DND-41 (cell line): ENCODE measurements at regions not wholly inside any gene's neighbourhood (a gene's known extent, or its start where the extent isn't known, plus 50 kb on each side); places are given as distances from the start of the nearest gene placed in this dataset.

ENCODE experiments used
- ATAC-seq: fragments of 200-7000 bp; cut with Tn5 transposase; 3 replicates; pipeline ENCODE4 v1.9.1; 2021; ENCODE audit warnings: low read depth; ENCODE audit not compliant: insufficient read depth
- DNase-seq: peaks from one replicate; pipeline ENCODE4 v3.0.0-alpha.2; 2020
- H2AFZ ChIP-seq: 2 replicates; pipeline ENCODE4 v1.6.0; 2012; ENCODE audit warnings: low read depth, low read length
- H3K27ac ChIP-seq: 2 replicates; pipeline ENCODE4 v1.5.1; 2012; ENCODE audit warnings: low read length, inconsistent platforms
- H3K27me3 ChIP-seq: fragments of 200-600 bp; sonication (generic); 2 replicates; pipeline ENCODE4 v1.6.0; 2012; ENCODE audit warnings: low read length, mild to moderate bottlenecking, inconsistent platforms; ENCODE audit not compliant: insufficient read depth, poor library complexity
- H3K36me3 ChIP-seq: 2 replicates; pipeline ENCODE4 v1.5.1; 2012; ENCODE audit warnings: low read length, inconsistent platforms; ENCODE audit not compliant: insufficient read depth
- H3K4me1 ChIP-seq: 2 replicates; pipeline ENCODE4 v1.5.1; 2012; ENCODE audit warnings: mild to moderate bottlenecking, low read length; ENCODE audit not compliant: insufficient read depth
- H3K4me2 ChIP-seq: 2 replicates; pipeline ENCODE4 v1.6.0; 2012; ENCODE audit warnings: mild to moderate bottlenecking, moderate library complexity, low read length, inconsistent platforms; ENCODE audit not compliant: insufficient read depth
- H3K4me3 ChIP-seq, 2 experiments: fragments of 200-600 bp in 1 of 2; shearing (Covaris generic) in 1 of 2; 2 replicates each; pipeline ENCODE4 v1.5.1; 2012 to 2016; ENCODE audit warnings: inconsistent platforms in 2 of 2, low read length in 2 of 2, mild to moderate bottlenecking in 2 of 2, low read depth in 1 of 2, moderate library complexity in 1 of 2
- H3K79me2 ChIP-seq: 2 replicates; pipeline ENCODE4 v1.6.0; 2012; ENCODE audit warnings: low read length, inconsistent platforms; ENCODE audit not compliant: insufficient read depth
- H3K9ac ChIP-seq: 2 replicates; pipeline ENCODE4 v1.6.0; 2012; ENCODE audit warnings: low read depth, mild to moderate bottlenecking, inconsistent platforms, low read length, moderate library complexity
- H3K9me3 ChIP-seq: 2 replicates; pipeline ENCODE4 v1.5.1; 2012; ENCODE audit warnings: low read length, moderate library complexity, mild to moderate bottlenecking, inconsistent platforms; ENCODE audit not compliant: insufficient read depth, severe bottlenecking
- H4K20me1 ChIP-seq: 2 replicates; pipeline ENCODE4 v1.6.0; 2012; ENCODE audit warnings: low read length; ENCODE audit not compliant: insufficient read depth
- CTCF ChIP-seq: IDR thresholded peaks from 2 replicates; pipeline ENCODE4 v1.5.1; 2012; ENCODE audit warnings: borderline replicate concordance, low read length, moderate library complexity, mild to moderate bottlenecking; ENCODE audit not compliant: poor library complexity, severe bottlenecking; ENCODE audit errors: extremely low read depth
- EZH2 ChIP-seq: IDR thresholded peaks from 3 replicates; pipeline ENCODE4 v1.6.1; 2012; ENCODE audit warnings: borderline replicate concordance, low read depth, mild to moderate bottlenecking, moderate library complexity, low read length, inconsistent platforms; ENCODE audit not compliant: severe bottlenecking

- Histone ChIP-seq H3K4me1 (no peaks in the 10 kb centered on the region), H3K27me3 (no peaks in the 10 kb centered on the region), H3K4me3 (no peak overlapping the region), H3K36me3 (no peaks in the 10 kb centered on the region), H2AFZ (no peak overlapping the region), H3K9ac (no peak overlapping the region), H3K79me2 (no peaks in the 10 kb centered on the region), H3K9me3 (no peaks in the 10 kb centered on the region), H3K4me2 (no peak overlapping the region), H4K20me1 (no peaks in the 10 kb centered on the region), H3K27ac (no peak overlapping the region)
- no peak for ATAC-seq
- DNase-seq = no peak
- no peak for TF ChIP-seq EZH2
- TF ChIP-seq CTCF = no peak
Measured at GRCh38 chr2:34320056-34320455, 721.0 kb upstream of the FAM98A start.

GRCh38 chr2:34317797-34318196 lies 718.7 kb upstream of the FAM98A start:
- Histone ChIP-seq H3K27ac (no peak overlapping the region), H3K9me3 (no peaks in the 10 kb centered on the region), H3K9ac (no peak overlapping the region), H3K4me3 (no peak overlapping the region), H3K4me1 (no peaks in the 10 kb centered on the region), H3K36me3 (no peaks in the 10 kb centered on the region), H3K4me2 (no peak overlapping the region), H4K20me1 (no peaks in the 10 kb centered on the region), H2AFZ (no peak overlapping the region), H3K79me2 (no peaks in the 10 kb centered on the region), H3K27me3 (no peaks in the 10 kb centered on the region)
- no peak for ATAC-seq
- TF ChIP-seq CTCF (no peak), EZH2 (no peak)
- DNase-seq = no peak

GRCh38 chr2:34316788-34317187 lies 717.7 kb upstream of the FAM98A start:
- no peaks in the 10 kb centered on the region for H3K79me2 ChIP-seq
- H3K4me1 ChIP-seq = no peaks in the 10 kb centered on the region
- H3K27me3 ChIP-seq = no peaks in the 10 kb centered on the region
- no peak overlapping the region for H2AFZ ChIP-seq
- ATAC-seq (no peak), DNase-seq (no peak)
- H3K4me3 ChIP-seq = no peak overlapping the region
- no peak overlapping the region for H3K27ac ChIP-seq
- no peaks in the 10 kb centered on the region for H3K36me3 ChIP-seq
- no peak overlapping the region for H3K4me2 ChIP-seq
- H4K20me1 ChIP-seq = no peaks in the 10 kb centered on the region
- no peak for TF ChIP-seq CTCF
- no peak for TF ChIP-seq EZH2
- no peaks in the 10 kb centered on the region for H3K9me3 ChIP-seq
- no peak overlapping the region for H3K9ac ChIP-seq

GRCh38 chr2:34311816-34312215 lies 712.7 kb upstream of the FAM98A start:
- TF ChIP-seq EZH2 (no peak), CTCF (no peak)
- no peaks in the 10 kb centered on the region for H3K79me2 ChIP-seq
- ATAC-seq (no peak), DNase-seq (no peak)
- no peak overlapping the region for H3K9ac ChIP-seq
- no peaks in the 10 kb centered on the region for H4K20me1 ChIP-seq
- no peaks in the 10 kb centered on the region for H3K4me1 ChIP-seq
- H3K27ac ChIP-seq = no peak overlapping the region
- H3K4me2 ChIP-seq = no peak overlapping the region
- no peak overlapping the region for H2AFZ ChIP-seq
- H3K36me3 ChIP-seq = no peaks in the 10 kb centered on the region
- H3K27me3 ChIP-seq = no peaks in the 10 kb centered on the region
- no peak overlapping the region for H3K4me3 ChIP-seq
- H3K9me3 ChIP-seq = no peaks in the 10 kb centered on the region
